Left ventricle myocardium inferior (tissue), 1 donor: ENCODE measurements at regions not wholly inside any gene's neighbourhood (a gene's known extent, or its start where the extent isn't known, plus 50 kb on each side); places are given as distances from the start of the nearest gene placed in this dataset.

Source experiments
- DNase-seq: peaks from one replicate; pipeline ENCODE4 v3.0.0-alpha.2; 2020
- H3K27ac ChIP-seq: fragments of 200-600 bp; replicated peaks from 2 replicates; pipeline ENCODE4 v1.8.0; 2021
- H3K27me3 ChIP-seq: fragments of 200-600 bp; 2 replicates; pipeline ENCODE4 v1.8.0; 2021; ENCODE audit warnings: low read depth
- H3K36me3 ChIP-seq: fragments of 200-600 bp; 2 replicates; pipeline ENCODE4 v1.8.0; 2021
- H3K4me1 ChIP-seq: fragments of 200-600 bp; 2 replicates; pipeline ENCODE4 v1.8.0; 2021
- H3K4me3 ChIP-seq: fragments of 200-600 bp; 2 replicates; pipeline ENCODE4 v1.8.0; 2021; ENCODE audit warnings: mild to moderate bottlenecking, moderate library complexity
- H3K9me3 ChIP-seq: fragments of 200-600 bp; replicated peaks from 2 replicates; pipeline ENCODE4 v1.8.0; 2021
- CTCF ChIP-seq: fragments of 200-600 bp; IDR thresholded peaks from 2 replicates; pipeline ENCODE4 v1.8.0; 2021; ENCODE audit warnings: antibody characterized with exemption, mild to moderate bottlenecking, borderline replicate concordance
- intact Hi-C: fragments of 100-400 bp; cut with micrococcal nuclease; formaldehyde crosslinking; loops from one replicate; pipeline ENCODE4 v1.11.0; 2022
- donor health status: DM: no; HTN: yes; CAD: no; lungs with severe emphysema.

- intact Hi-C loops: no loop called here
- H3K4me3 ChIP-seq: no peak overlapping the region
- H3K4me1 ChIP-seq: no peaks in the 10 kb centered on the region
- H3K27ac ChIP-seq: no peak overlapping the region
- no peak for DNase-seq
- no peak for TF ChIP-seq CTCF
- H3K9me3 ChIP-seq: no peaks in the 10 kb centered on the region
- peaks cover 19% of the 10 kb centered on the region for H3K27me3 ChIP-seq
- H3K36me3 ChIP-seq: no peaks in the 10 kb centered on the region
These were observed 309.6 kb upstream of the PRKCQ start for GRCh38 chr10:6889718-6890117.

GRCh38 chr10:6888434-6888833, 308.4 kb upstream of the PRKCQ start:
- H3K4me3 ChIP-seq: no peak overlapping the region
- H3K27ac ChIP-seq: no peak overlapping the region
- peaks cover 10% of the 10 kb centered on the region for H3K27me3 ChIP-seq
- H3K36me3 ChIP-seq: no peaks in the 10 kb centered on the region
- no peaks in the 10 kb centered on the region for H3K4me1 ChIP-seq
- intact Hi-C loops: no loop called here
- H3K9me3 ChIP-seq: no peaks in the 10 kb centered on the region
- no peak for TF ChIP-seq CTCF
- DNase-seq: no peak

GRCh38 chr10:6885284-6885683, 305.2 kb upstream of the PRKCQ start:
- DNase-seq: no peak
- Histone ChIP-seq H3K4me3 (no peak overlapping the region), H3K27ac (no peak overlapping the region), H3K4me1 (no peaks in the 10 kb centered on the region), H3K27me3 (no peaks in the 10 kb centered on the region), H3K36me3 (no peaks in the 10 kb centered on the region), H3K9me3 (no peaks in the 10 kb centered on the region)
- no peak for TF ChIP-seq CTCF
- intact Hi-C loops: no loop called here

- H3K36me3 ChIP-seq: no peaks in the 10 kb centered on the region
- no peak overlapping the region for H3K27ac ChIP-seq
- no peak overlapping the region for H3K4me3 ChIP-seq
- TF ChIP-seq CTCF: no peak
- intact Hi-C loops: no loop called here
- no peaks in the 10 kb centered on the region for H3K4me1 ChIP-seq
- H3K9me3 ChIP-seq: no peaks in the 10 kb centered on the region
- no peak for DNase-seq
- H3K27me3 ChIP-seq: peaks cover 26% of the 10 kb centered on the region
These were observed 301.9 kb upstream of the PRKCQ start for GRCh38 chr10:6881987-6882386.

GRCh38 chr10:6877722-6878392, 297.8 kb upstream of the PRKCQ start:
- no peaks in the 10 kb centered on the region for H3K36me3 ChIP-seq
- intact Hi-C loops: no loop called here
- TF ChIP-seq CTCF: no peak
- H3K4me3 ChIP-seq: no peak overlapping the region
- H3K9me3 ChIP-seq: no peaks in the 10 kb centered on the region
- H3K27me3 ChIP-seq: peaks cover 54% of the 10 kb centered on the region
- DNase-seq: no peak
- H3K27ac ChIP-seq: no peak overlapping the region
- no peaks in the 10 kb centered on the region for H3K4me1 ChIP-seq
